CD14-positive monocyte (primary cell): ENCODE measurements at regions not wholly inside any gene's neighbourhood (a gene's known extent, or its start where the extent isn't known, plus 50 kb on each side); places are given as distances from the start of the nearest gene placed in this dataset.

Source experiments
- DNase-seq, 3 donors: peaks; one replicate each; pipeline ENCODE4 v3.0.0-alpha.2; 2011 to 2022
- H2AFZ ChIP-seq: 2 replicates; pipeline ENCODE4 v1.6.0; 2012; ENCODE audit warnings: mild to moderate bottlenecking, low read depth, low read length, inconsistent platforms; ENCODE audit not compliant: insufficient read depth, poor library complexity, severe bottlenecking
- H3K27ac ChIP-seq, 2 donors: 1 replicate in 1 of 2; 2 replicates in 1 of 2; pipeline ENCODE4 v1.5.1; 2012 to 2013; ENCODE audit warnings: low read length in 2 of 2, control low read depth in 1 of 2, inconsistent platforms in 1 of 2, low read depth in 1 of 2, mild to moderate bottlenecking in 1 of 2
- H3K27me3 ChIP-seq, 2 donors: one replicate each; pipeline versions ENCODE4 v1.6.0 to v1.6.1; 2011 to 2013; ENCODE audit warnings: low read length in 2 of 2; ENCODE audit not compliant: control insufficient read depth in 2 of 2, insufficient read depth in 2 of 2
- H3K36me3 ChIP-seq, 2 donors: replicated peaks in 1 of 2; 1 replicate in 1 of 2; 2 replicates in 1 of 2; pipeline versions ENCODE4 v1.5.1 to v1.6.1; 2012 to 2013; ENCODE audit warnings: low read length in 2 of 2, control low read depth in 1 of 2, inconsistent platforms in 1 of 2, mild to moderate bottlenecking in 1 of 2; ENCODE audit not compliant: insufficient read depth in 2 of 2, control insufficient read depth in 1 of 2
- H3K4me1 ChIP-seq, 2 donors: 1 replicate in 1 of 2; 2 replicates in 1 of 2; pipeline versions ENCODE4 v1.5.1 to v1.6.1; 2012 to 2013; ENCODE audit warnings: low read length in 2 of 2, control low read depth in 1 of 2, inconsistent platforms in 1 of 2, mild to moderate bottlenecking in 1 of 2, moderate library complexity in 1 of 2; ENCODE audit not compliant: insufficient read depth in 2 of 2, control insufficient read depth in 1 of 2
- H3K4me2 ChIP-seq: replicated peaks from 2 replicates; pipeline ENCODE3; 2012; ENCODE audit warnings: low read length, moderate library complexity, mild to moderate bottlenecking; ENCODE audit not compliant: poor library complexity, severe bottlenecking; ENCODE audit errors: extremely low read depth
- H3K4me3 ChIP-seq, 3 experiments: fragments of 200-600 bp in 1 of 3; sonication (generic) in 1 of 3; replicated peaks in 1 of 3; 1 replicate in 2 of 3; 2 replicates in 1 of 3; pipeline ENCODE4 v1.5.1; 2011 to 2013; ENCODE audit warnings: low read length in 3 of 3, mild to moderate bottlenecking in 3 of 3, control low read depth in 2 of 3, low read depth in 2 of 3, inconsistent platforms in 1 of 3, moderate library complexity in 1 of 3
- H3K79me2 ChIP-seq: 2 replicates; pipeline ENCODE4 v1.6.0; 2012; ENCODE audit warnings: mild to moderate bottlenecking, control low read depth, inconsistent platforms, low read length, moderate library complexity; ENCODE audit not compliant: insufficient read depth
- H3K9ac ChIP-seq: 2 replicates; pipeline ENCODE4 v1.6.0; 2017; ENCODE audit warnings: low read length, mild to moderate bottlenecking; ENCODE audit not compliant: insufficient read depth, poor library complexity, severe bottlenecking
- H3K9me3 ChIP-seq, 2 donors: replicated peaks in 1 of 2; 1 replicate in 1 of 2; 2 replicates in 1 of 2; pipeline versions ENCODE4 v1.5.1 to v1.6.1; 2012 to 2013; ENCODE audit warnings: low read length in 2 of 2, control low read depth in 1 of 2; ENCODE audit not compliant: control insufficient read depth in 1 of 2, insufficient read depth in 1 of 2
- H4K20me1 ChIP-seq: 2 replicates; pipeline ENCODE4 v1.6.0; 2012; ENCODE audit warnings: mild to moderate bottlenecking, low read length, control low read depth, moderate library complexity; ENCODE audit not compliant: insufficient read depth
- H3K27ac Mint-ChIP-seq, 7 donors: one replicate each; pipeline ENCODE4 v1.8.0; 2020; ENCODE audit warnings: mild to moderate bottlenecking in 7 of 7, mixed read lengths in 7 of 7, moderate library complexity in 6 of 7, inconsistent platforms in 2 of 7
- H3K27me3 Mint-ChIP-seq, 3 donors: one replicate each; pipeline ENCODE4 v1.8.0; 2021 to 2022; ENCODE audit warnings: low read depth in 3 of 3, mild to moderate bottlenecking in 3 of 3, mixed read lengths in 3 of 3, moderate library complexity in 3 of 3, inconsistent platforms in 1 of 3
- H3K36me3 Mint-ChIP-seq, 2 donors: one replicate each; pipeline ENCODE4 v1.8.0; 2020; ENCODE audit warnings: mixed read lengths in 2 of 2, inconsistent platforms in 1 of 2, mild to moderate bottlenecking in 1 of 2
- H3K4me1 Mint-ChIP-seq: one replicate; pipeline ENCODE4 v1.8.0; 2020; ENCODE audit warnings: mild to moderate bottlenecking, mixed read lengths
- H3K4me3 Mint-ChIP-seq, 2 donors: one replicate each; pipeline ENCODE4 v1.8.0; 2020; ENCODE audit warnings: mild to moderate bottlenecking in 2 of 2, mixed read lengths in 2 of 2, moderate library complexity in 1 of 2
- H3K9me3 Mint-ChIP-seq, 7 donors: one replicate each; pipeline ENCODE4 v1.8.0; 2020 to 2022; ENCODE audit warnings: mixed read lengths in 7 of 7, mild to moderate bottlenecking in 6 of 7, moderate library complexity in 6 of 7, inconsistent platforms in 2 of 7
- CTCF ChIP-seq: fragments of 200-600 bp; IDR thresholded peaks from one replicate; pipeline ENCODE4 v1.8.0; 2022; ENCODE audit warnings: antibody characterized with exemption, mild to moderate bottlenecking
- WGBS: methylation state at CpG from one replicate; pipeline ENCODE4 v1.1.5; 2013; ENCODE audit warnings: missing lambda C conversion rate; ENCODE audit not compliant: insufficient coverage; 5-methylcytosine and 5-hydroxymethylcytosine counted together
- intact Hi-C, 2 donors: fragments of 100-400 bp; cut with micrococcal nuclease; formaldehyde crosslinking; loops; one replicate each; pipeline versions ENCODE4 v1.15.0 to v1.15.1; 2023

- no peak for DNase-seq
- H3K36me3 Mint-ChIP-seq: no peaks in the 10 kb centered on the region
- no CpG with 5 or more reads among the region's 2 CpGs for WGBS
These were observed 286.6 kb downstream of the PPP1R2C start for GRCh38 chrX:42491137-42491907.

GRCh38 chrX:42490111-42490510, 287.9 kb downstream of the PPP1R2C start:
- WGBS: 0% methylated on average over 1 of the region's 3 CpGs

More at GRCh38 chrX:42491137-42491907, 286.6 kb downstream of the PPP1R2C start:
- H3K9me3 Mint-ChIP-seq: peaks cover 2 to 6% (median 4%) of the 10 kb centered on the region in 7 donors
- no peak overlapping the region for H2AFZ ChIP-seq
- H3K4me3 ChIP-seq: no peak overlapping the region
- intact Hi-C loops: no loop called here
- H3K4me3 Mint-ChIP-seq: no peak overlapping the region
- H3K9me3 ChIP-seq: no peaks in the 10 kb centered on the region
- no peak for TF ChIP-seq CTCF
- H3K27me3 ChIP-seq: no peaks in the 10 kb centered on the region
- H3K9ac ChIP-seq: no peak overlapping the region
- H3K4me2 ChIP-seq: no peak overlapping the region
- no peaks in the 10 kb centered on the region for H3K79me2 ChIP-seq
- H3K27ac ChIP-seq: no peak overlapping the region
- H3K36me3 ChIP-seq: no peaks in the 10 kb centered on the region
- no peaks in the 10 kb centered on the region for H4K20me1 ChIP-seq
- H3K4me1 Mint-ChIP-seq: no peaks in the 10 kb centered on the region
- no peak overlapping the region for H3K27ac Mint-ChIP-seq
- H3K4me1 ChIP-seq: no peaks in the 10 kb centered on the region
- H3K27me3 Mint-ChIP-seq: peaks cover 0 to 1% (median 0%) of the 10 kb centered on the region in 3 donors

More at GRCh38 chrX:42490111-42490510, 287.9 kb downstream of the PPP1R2C start:
- no peak overlapping the region for H2AFZ ChIP-seq
- H3K9ac ChIP-seq: no peak overlapping the region
- Mint-ChIP-seq H3K36me3 (no peaks in the 10 kb centered on the region), H3K27ac (no peak overlapping the region), H3K27me3 (peaks cover 0 to 1% (median 0%) of the 10 kb centered on the region in 3 donors), H3K4me1 (no peaks in the 10 kb centered on the region), H3K9me3 (peaks cover 0 to 6% (median 4%) of the 10 kb centered on the region in 7 donors), H3K4me3 (no peak overlapping the region)
- H3K4me3 ChIP-seq: no peak overlapping the region
- no peak for TF ChIP-seq CTCF
- H4K20me1 ChIP-seq: no peaks in the 10 kb centered on the region
- H3K4me1 ChIP-seq: no peaks in the 10 kb centered on the region
- DNase-seq: no peak
- H3K4me2 ChIP-seq: no peak overlapping the region
- intact Hi-C loops: no loop called here
- no peaks in the 10 kb centered on the region for H3K79me2 ChIP-seq
- H3K27ac ChIP-seq: no peak overlapping the region
- H3K36me3 ChIP-seq: no peaks in the 10 kb centered on the region
- H3K9me3 ChIP-seq: no peaks in the 10 kb centered on the region
- H3K27me3 ChIP-seq: no peaks in the 10 kb centered on the region
